NB4 (cell line): ENCODE measurements at regions not wholly inside any gene's neighbourhood (a gene's known extent, or its start where the extent isn't known, plus 50 kb on each side); places are given as distances from the start of the nearest gene placed in this dataset.

Source experiments
- POLR2A ChIP-seq: IDR thresholded peaks from 2 replicates; pipeline ENCODE4 v1.6.1; 2011; ENCODE audit warnings: mild to moderate bottlenecking; ENCODE audit not compliant: insufficient read length; ENCODE audit errors: extremely low read depth
- TF ChIP-seq, protein P1 (sequence below): IDR thresholded peaks from one replicate; pipeline ENCODE4 v1.5.1; 2012; ENCODE audit warnings: low read depth, low read length

- TF ChIP-seq, protein P1, sequence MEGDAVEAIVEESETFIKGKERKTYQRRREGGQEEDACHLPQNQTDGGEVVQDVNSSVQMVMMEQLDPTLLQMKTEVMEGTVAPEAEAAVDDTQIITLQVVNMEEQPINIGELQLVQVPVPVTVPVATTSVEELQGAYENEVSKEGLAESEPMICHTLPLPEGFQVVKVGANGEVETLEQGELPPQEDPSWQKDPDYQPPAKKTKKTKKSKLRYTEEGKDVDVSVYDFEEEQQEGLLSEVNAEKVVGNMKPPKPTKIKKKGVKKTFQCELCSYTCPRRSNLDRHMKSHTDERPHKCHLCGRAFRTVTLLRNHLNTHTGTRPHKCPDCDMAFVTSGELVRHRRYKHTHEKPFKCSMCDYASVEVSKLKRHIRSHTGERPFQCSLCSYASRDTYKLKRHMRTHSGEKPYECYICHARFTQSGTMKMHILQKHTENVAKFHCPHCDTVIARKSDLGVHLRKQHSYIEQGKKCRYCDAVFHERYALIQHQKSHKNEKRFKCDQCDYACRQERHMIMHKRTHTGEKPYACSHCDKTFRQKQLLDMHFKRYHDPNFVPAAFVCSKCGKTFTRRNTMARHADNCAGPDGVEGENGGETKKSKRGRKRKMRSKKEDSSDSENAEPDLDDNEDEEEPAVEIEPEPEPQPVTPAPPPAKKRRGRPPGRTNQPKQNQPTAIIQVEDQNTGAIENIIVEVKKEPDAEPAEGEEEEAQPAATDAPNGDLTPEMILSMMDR: no peak
- TF ChIP-seq POLR2A: no peak
Observed at GRCh38 chr7:149621776-149622175, 124.2 kb upstream of the ZNF746 start.
